GM19397 (cell line): ENCODE measurements at regions not wholly inside any gene's neighbourhood (a gene's known extent, or its start where the extent isn't known, plus 50 kb on each side); places are given as distances from the start of the nearest gene placed in this dataset.
"Not testable (repeated sequence)": the region's sequence is repeated elsewhere in the genome, so short reads cannot be mapped to it uniquely, and the experiment has no call there.

ENCODE experiments used
- ATAC-seq: cut with Tn5 transposase; IDR thresholded peaks from one replicate; pipeline ENCODE4 v1.9.1; 2021; ENCODE audit warnings: mild to moderate bottlenecking, moderate library complexity; ENCODE audit not compliant: unreplicated experiment

GRCh38 chr14:48325486-48325885 is 650.1 kb upstream of the MDGA2 start:
- no peak for ATAC-seq

- ATAC-seq: no peak
These were observed 648.3 kb upstream of the MDGA2 start for GRCh38 chr14:48323665-48324064.

GRCh38 chr14:48319823-48320222 is 644.4 kb upstream of the MDGA2 start:
- no peak for ATAC-seq

GRCh38 chr14:48304729-48305128 is 629.3 kb upstream of the MDGA2 start:
- ATAC-seq: no peak

- ATAC-seq: no peak
These were observed 614.3 kb upstream of the MDGA2 start for GRCh38 chr14:48289701-48290100.

GRCh38 chr14:48285217-48285616 is 609.8 kb upstream of the MDGA2 start:
- ATAC-seq: not testable (repeated sequence)

GRCh38 chr14:48275301-48275700 is 599.9 kb upstream of the MDGA2 start:
- no peak for ATAC-seq

GRCh38 chr14:48274826-48275225 is 599.4 kb upstream of the MDGA2 start:
- no peak for ATAC-seq

- ATAC-seq: not testable (repeated sequence)
These were observed 592.5 kb upstream of the MDGA2 start for GRCh38 chr14:48267926-48268325.

- ATAC-seq: not testable (repeated sequence)
These were observed 590.8 kb upstream of the MDGA2 start for GRCh38 chr14:48266201-48266600.

GRCh38 chr14:48261436-48261835 is 586.0 kb upstream of the MDGA2 start:
- no peak for ATAC-seq

GRCh38 chr14:48260394-48261295 is 585.2 kb upstream of the MDGA2 start:
- ATAC-seq: not testable (repeated sequence)

- ATAC-seq: not testable (repeated sequence)
These were observed 584.5 kb upstream of the MDGA2 start for GRCh38 chr14:48259876-48260275.

GRCh38 chr14:48259232-48259631 is 583.8 kb upstream of the MDGA2 start:
- ATAC-seq: not testable (repeated sequence)

GRCh38 chr14:48258703-48259102 is 583.3 kb upstream of the MDGA2 start:
- not testable (repeated sequence) for ATAC-seq

- ATAC-seq: no peak
These were observed 577.6 kb upstream of the MDGA2 start for GRCh38 chr14:48253020-48253419.

GRCh38 chr14:48251290-48251689 is 575.9 kb upstream of the MDGA2 start:
- no peak for ATAC-seq

- ATAC-seq: no peak
These were observed 575.2 kb upstream of the MDGA2 start for GRCh38 chr14:48250575-48250974.

GRCh38 chr14:48247977-48248376 is 572.6 kb upstream of the MDGA2 start:
- no peak for ATAC-seq

- no peak for ATAC-seq
These were observed 568.5 kb upstream of the MDGA2 start for GRCh38 chr14:48243900-48244299.

GRCh38 chr14:48229091-48229490 is 553.7 kb upstream of the MDGA2 start:
- no peak for ATAC-seq

GRCh38 chr14:48193893-48194292 is 518.5 kb upstream of the MDGA2 start:
- no peak for ATAC-seq

GRCh38 chr14:48149624-48150023 is 474.2 kb upstream of the MDGA2 start:
- ATAC-seq: not testable (repeated sequence)
